ENCODE measurements at regions not wholly inside any gene's neighbourhood (a gene's known extent, or its start where the extent isn't known, plus 50 kb on each side); places are given as distances from the start of the nearest gene placed in this dataset.

DNA sequence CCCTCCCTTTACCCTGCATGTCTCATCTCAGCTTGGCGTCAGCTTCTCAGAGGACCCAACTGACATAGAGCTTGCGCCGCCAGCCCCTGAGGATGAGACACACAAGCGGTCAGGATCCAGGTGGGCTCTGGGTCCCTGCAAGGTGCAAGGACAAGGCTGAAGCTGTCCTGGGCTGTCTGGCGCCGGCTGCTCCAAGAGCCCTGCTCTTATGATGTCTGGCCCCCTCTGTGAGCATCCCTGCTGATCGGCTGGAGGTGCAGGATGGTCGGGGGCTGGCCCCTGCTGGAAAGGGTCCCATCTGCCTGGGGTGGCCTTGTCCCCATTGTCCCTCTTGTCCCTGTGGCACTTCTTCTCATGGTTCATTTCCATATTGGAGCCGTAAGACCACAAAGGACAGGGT, 479.0 kb downstream of the NPHP4 start:
- Histone ChIP-seq H3K79me2 (ENCODE audit: low read length) (no peaks in the 10 kb centered on the region), H3K4me1 (ENCODE audit: insufficient read depth, low read length) (no peaks in the 10 kb centered on the region), H3K36me3 (ENCODE audit: low read depth, low read length) (no peaks in the 10 kb centered on the region), H3F3A (ENCODE audit: low read length, unreplicated experiment) (no peaks in the 10 kb centered on the region), H3K9ac (ENCODE audit: low read length) (no peak overlapping the region), H2AFZ (ENCODE audit: low read length) (no peak overlapping the region), H3K9me3 (ENCODE audit: low read length) (no peaks in the 10 kb centered on the region), H3K4me2 (ENCODE audit: low read length) (no peak overlapping the region), H3K27ac (ENCODE audit: low read length) (no peak overlapping the region), H3K4me3 (ENCODE audit: low read length) (no peak overlapping the region), H3K9me2 (replicated peaks; ENCODE audit: low read length) (no peaks in the 10 kb centered on the region), H3K27me3 (ENCODE audit: low read length) (peaks cover 55% of the 10 kb centered on the region), H4K20me1 (ENCODE audit: low read length) (0 out of 2 replicates have a peak, but pooled peaks cover 3% of the 10 kb centered on the region)
- ChIA-PET CTCF (no interaction called here), POLR2A (ENCODE audit: unreplicated experiment) (no interaction called here)
- intact Hi-C loops (cut with micrococcal nuclease): loop anchor here (5.0 kb wide), 1 partner anchor 1601 kb away; no protein-coding TSS in a partner anchor
- no peak for DNase-seq
- no peak for ATAC-seq
- TF ChIP-seq, protein P1, sequence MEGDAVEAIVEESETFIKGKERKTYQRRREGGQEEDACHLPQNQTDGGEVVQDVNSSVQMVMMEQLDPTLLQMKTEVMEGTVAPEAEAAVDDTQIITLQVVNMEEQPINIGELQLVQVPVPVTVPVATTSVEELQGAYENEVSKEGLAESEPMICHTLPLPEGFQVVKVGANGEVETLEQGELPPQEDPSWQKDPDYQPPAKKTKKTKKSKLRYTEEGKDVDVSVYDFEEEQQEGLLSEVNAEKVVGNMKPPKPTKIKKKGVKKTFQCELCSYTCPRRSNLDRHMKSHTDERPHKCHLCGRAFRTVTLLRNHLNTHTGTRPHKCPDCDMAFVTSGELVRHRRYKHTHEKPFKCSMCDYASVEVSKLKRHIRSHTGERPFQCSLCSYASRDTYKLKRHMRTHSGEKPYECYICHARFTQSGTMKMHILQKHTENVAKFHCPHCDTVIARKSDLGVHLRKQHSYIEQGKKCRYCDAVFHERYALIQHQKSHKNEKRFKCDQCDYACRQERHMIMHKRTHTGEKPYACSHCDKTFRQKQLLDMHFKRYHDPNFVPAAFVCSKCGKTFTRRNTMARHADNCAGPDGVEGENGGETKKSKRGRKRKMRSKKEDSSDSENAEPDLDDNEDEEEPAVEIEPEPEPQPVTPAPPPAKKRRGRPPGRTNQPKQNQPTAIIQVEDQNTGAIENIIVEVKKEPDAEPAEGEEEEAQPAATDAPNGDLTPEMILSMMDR (conservative IDR thresholded peaks at IDR 0.05; ENCODE audit: low read depth, low read length): no peak
- no peak for TF ChIP-seq EZH2 (IDR thresholded peaks at IDR 0.05; ENCODE audit: low read length, unreplicated experiment)
- TF ChIP-seq EZH2phosphoT487 (IDR thresholded peaks at IDR 0.05; ENCODE audit: borderline replicate concordance, low read length): no peak
- no TSS peak for BruUV-seq (replicated peaks)

DNA sequence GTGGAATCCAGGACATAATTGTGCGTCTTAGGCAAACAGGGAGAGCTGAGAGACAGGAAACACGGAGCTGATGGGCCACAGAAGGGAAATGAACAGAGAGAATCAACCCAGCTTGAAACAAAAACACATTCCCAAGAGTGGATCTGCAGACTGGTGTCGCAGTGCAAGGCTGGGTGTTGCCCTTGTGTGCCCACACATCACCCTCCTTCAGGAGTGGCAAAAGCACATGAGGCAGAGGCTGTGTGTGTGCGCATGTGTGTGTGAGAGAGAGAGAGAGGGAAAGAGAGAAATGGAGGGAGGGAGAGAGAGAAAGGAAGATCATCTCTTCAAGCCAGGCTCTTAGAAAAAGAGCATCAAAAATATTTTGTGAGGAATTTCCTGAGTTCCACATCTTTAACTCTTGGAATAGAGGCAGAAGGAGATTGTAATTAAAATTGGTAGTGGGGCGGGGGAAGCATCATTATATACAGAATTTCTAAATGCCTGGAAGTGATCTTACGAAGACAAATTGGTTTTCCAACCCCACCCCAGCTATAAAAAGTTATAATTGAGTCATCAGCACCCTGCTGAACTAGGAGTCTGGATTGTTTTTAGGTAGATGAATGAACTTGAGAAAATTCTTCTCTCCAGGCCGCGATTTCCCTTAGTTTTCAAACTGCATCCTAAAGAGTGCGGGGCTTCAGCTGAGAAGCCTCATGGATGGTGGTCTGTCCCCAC, 480.7 kb downstream of the NPHP4 start:
- no peaks in the 10 kb centered on the region for H3F3A ChIP-seq (ENCODE audit: low read length, unreplicated experiment)
- DNase-seq: no peak

More for the DNA sequence above, 480.7 kb downstream of the NPHP4 start:
- 0 out of 2 replicates have a peak, but pooled peaks cover 3% of the 10 kb centered on the region for H4K20me1 ChIP-seq (ENCODE audit: low read length)
- no peak overlapping the region for H3K27ac ChIP-seq (ENCODE audit: low read length)
- no peaks in the 10 kb centered on the region for H3K4me1 ChIP-seq (ENCODE audit: insufficient read depth, low read length)
- ChIA-PET CTCF (no interaction called here), POLR2A (ENCODE audit: unreplicated experiment) (no interaction called here)
- TF ChIP-seq, protein P1 (conservative IDR thresholded peaks at IDR 0.05; ENCODE audit: low read depth, low read length): no peak
- TF ChIP-seq EZH2 (IDR thresholded peaks at IDR 0.05; ENCODE audit: low read length, unreplicated experiment): no peak
- no peak for TF ChIP-seq EZH2phosphoT487 (IDR thresholded peaks at IDR 0.05; ENCODE audit: borderline replicate concordance, low read length)
- H3K79me2 ChIP-seq (ENCODE audit: low read length): no peaks in the 10 kb centered on the region
- H3K9ac ChIP-seq (ENCODE audit: low read length): no peak overlapping the region
- H3K4me3 ChIP-seq (ENCODE audit: low read length): no peak overlapping the region
- no peak overlapping the region for H3K4me2 ChIP-seq (ENCODE audit: low read length)
- no peak overlapping the region for H2AFZ ChIP-seq (ENCODE audit: low read length)
- no TSS peak for BruUV-seq (replicated peaks)
- no peak for ATAC-seq
- intact Hi-C loops (cut with micrococcal nuclease): loop anchor here (5.0 kb wide), 1 partner anchor 1599 kb away; no protein-coding TSS in a partner anchor
- no peaks in the 10 kb centered on the region for H3K9me3 ChIP-seq (ENCODE audit: low read length)
- H3K9me2 ChIP-seq (replicated peaks; ENCODE audit: low read length): no peaks in the 10 kb centered on the region
- H3K36me3 ChIP-seq (ENCODE audit: low read depth, low read length): no peaks in the 10 kb centered on the region
- H3K27me3 ChIP-seq (ENCODE audit: low read length): peaks cover 67% of the 10 kb centered on the region
